ENCODE measurements at regions not wholly inside any gene's neighbourhood (a gene's known extent, or its start where the extent isn't known, plus 50 kb on each side); places are given as distances from the start of the nearest gene placed in this dataset.

GRCh38 chr16:85187447-85187846 lies 75.2 kb upstream of the CIBAR2 start:
- peaks cover 5 to 12% of the 10 kb centered on the region in 2 donors for H3K9me3 ChIP-seq (ENCODE audit: control insufficient read depth in 1 of 2, low read length in 2 of 2)
- peaks cover 3 to 6% of the 10 kb centered on the region in 2 donors for H3K4me1 ChIP-seq (ENCODE audit: control insufficient read depth in 1 of 2, insufficient read depth in 2 of 2, low read length in 2 of 2)
- H3K36me3 ChIP-seq (ENCODE audit: control insufficient read depth in 1 of 2, insufficient read depth in 2 of 2, low read length in 2 of 2), result no peaks in the 10 kb centered on the region
- no peak overlapping the region for H3K27ac ChIP-seq (ENCODE audit: low read depth, low read length)
- H3K27me3 ChIP-seq (ENCODE audit: control insufficient read depth in 1 of 2, insufficient read depth in 2 of 2, low read length in 2 of 2), result no peaks in the 10 kb centered on the region
- no peak overlapping the region for H3K9ac ChIP-seq (ENCODE audit: low read depth in 1 of 2, low read length in 2 of 2)
- no peak overlapping the region for H3K4me3 ChIP-seq (ENCODE audit: low read depth in 1 of 2, low read length in 2 of 2)

GRCh38 chr16:85187886-85188285 lies 75.6 kb upstream of the CIBAR2 start:
- H3K27ac ChIP-seq (ENCODE audit: low read depth, low read length), result no peak overlapping the region
- no peaks in the 10 kb centered on the region for H3K36me3 ChIP-seq (ENCODE audit: control insufficient read depth in 1 of 2, insufficient read depth in 2 of 2, low read length in 2 of 2)
- H3K9ac ChIP-seq (ENCODE audit: low read depth in 1 of 2, low read length in 2 of 2), result no peak overlapping the region
- peaks cover 3 to 6% of the 10 kb centered on the region in 2 donors for H3K4me1 ChIP-seq (ENCODE audit: control insufficient read depth in 1 of 2, insufficient read depth in 2 of 2, low read length in 2 of 2)
- peaks cover 5 to 12% of the 10 kb centered on the region in 2 donors for H3K9me3 ChIP-seq (ENCODE audit: control insufficient read depth in 1 of 2, low read length in 2 of 2)
- no peak overlapping the region for H3K4me3 ChIP-seq (ENCODE audit: low read depth in 1 of 2, low read length in 2 of 2)
- H3K27me3 ChIP-seq (ENCODE audit: control insufficient read depth in 1 of 2, insufficient read depth in 2 of 2, low read length in 2 of 2), result no peaks in the 10 kb centered on the region

GRCh38 chr16:85188822-85189672 lies 76.8 kb upstream of the CIBAR2 start:
- no peak overlapping the region for H3K9ac ChIP-seq (ENCODE audit: low read depth in 1 of 2, low read length in 2 of 2)
- peaks cover 4 to 9% of the 10 kb centered on the region in 2 donors for H3K9me3 ChIP-seq (ENCODE audit: control insufficient read depth in 1 of 2, low read length in 2 of 2)
- no peaks in the 10 kb centered on the region for H3K36me3 ChIP-seq (ENCODE audit: control insufficient read depth in 1 of 2, insufficient read depth in 2 of 2, low read length in 2 of 2)
- peaks cover 3 to 6% of the 10 kb centered on the region in 2 donors for H3K4me1 ChIP-seq (ENCODE audit: control insufficient read depth in 1 of 2, insufficient read depth in 2 of 2, low read length in 2 of 2)
- H3K27ac ChIP-seq (ENCODE audit: low read depth, low read length), result no peak overlapping the region
- no peak overlapping the region for H3K4me3 ChIP-seq (ENCODE audit: low read depth in 1 of 2, low read length in 2 of 2)
- no peaks in the 10 kb centered on the region for H3K27me3 ChIP-seq (ENCODE audit: control insufficient read depth in 1 of 2, insufficient read depth in 2 of 2, low read length in 2 of 2)

GRCh38 chr16:85190572-85190971 lies 78.3 kb upstream of the CIBAR2 start:
- Histone ChIP-seq H3K9me3 (ENCODE audit: control insufficient read depth in 1 of 2, low read length in 2 of 2) (no peaks in the 10 kb centered on the region), H3K4me1 (ENCODE audit: control insufficient read depth in 1 of 2, insufficient read depth in 2 of 2, low read length in 2 of 2) (peaks cover 3 to 6% of the 10 kb centered on the region in 2 donors), H3K27me3 (ENCODE audit: control insufficient read depth in 1 of 2, insufficient read depth in 2 of 2, low read length in 2 of 2) (no peaks in the 10 kb centered on the region), H3K9ac (ENCODE audit: low read depth in 1 of 2, low read length in 2 of 2) (no peak overlapping the region), H3K36me3 (ENCODE audit: control insufficient read depth in 1 of 2, insufficient read depth in 2 of 2, low read length in 2 of 2) (no peaks in the 10 kb centered on the region), H3K4me3 (ENCODE audit: low read depth in 1 of 2, low read length in 2 of 2) (no peak overlapping the region), H3K27ac (ENCODE audit: low read depth, low read length) (no peak overlapping the region)

- H3K9ac ChIP-seq (ENCODE audit: low read depth in 1 of 2, low read length in 2 of 2), result no peak overlapping the region
- H3K36me3 ChIP-seq (ENCODE audit: control insufficient read depth in 1 of 2, insufficient read depth in 2 of 2, low read length in 2 of 2), result no peaks in the 10 kb centered on the region
- no peak overlapping the region for H3K4me3 ChIP-seq (ENCODE audit: low read depth in 1 of 2, low read length in 2 of 2)
- no peaks in the 10 kb centered on the region for H3K27me3 ChIP-seq (ENCODE audit: control insufficient read depth in 1 of 2, insufficient read depth in 2 of 2, low read length in 2 of 2)
- peaks cover 7 to 11% of the 10 kb centered on the region in 2 donors for H3K4me1 ChIP-seq (ENCODE audit: control insufficient read depth in 1 of 2, insufficient read depth in 2 of 2, low read length in 2 of 2)
- no peaks in the 10 kb centered on the region for H3K9me3 ChIP-seq (ENCODE audit: control insufficient read depth in 1 of 2, low read length in 2 of 2)
- H3K27ac ChIP-seq (ENCODE audit: low read depth, low read length), result no peak overlapping the region
Measured at GRCh38 chr16:85191341-85191965, 79.2 kb upstream of the CIBAR2 start.

GRCh38 chr16:85192238-85193114 lies 80.2 kb upstream of the CIBAR2 start:
- Histone ChIP-seq H3K9ac (ENCODE audit: low read depth in 1 of 2, low read length in 2 of 2) (no peak overlapping the region), H3K27me3 (ENCODE audit: control insufficient read depth in 1 of 2, insufficient read depth in 2 of 2, low read length in 2 of 2) (no peaks in the 10 kb centered on the region), H3K36me3 (ENCODE audit: control insufficient read depth in 1 of 2, insufficient read depth in 2 of 2, low read length in 2 of 2) (no peaks in the 10 kb centered on the region), H3K9me3 (ENCODE audit: control insufficient read depth in 1 of 2, low read length in 2 of 2) (no peaks in the 10 kb centered on the region), H3K4me1 (ENCODE audit: control insufficient read depth in 1 of 2, insufficient read depth in 2 of 2, low read length in 2 of 2) (peaks cover 15 to 19% of the 10 kb centered on the region in 2 donors), H3K4me3 (ENCODE audit: low read depth in 1 of 2, low read length in 2 of 2) (no peak overlapping the region), H3K27ac (ENCODE audit: low read depth, low read length) (no peak overlapping the region)

- Histone ChIP-seq H3K36me3 (ENCODE audit: control insufficient read depth in 1 of 2, insufficient read depth in 2 of 2, low read length in 2 of 2) (no peaks in the 10 kb centered on the region), H3K9me3 (ENCODE audit: control insufficient read depth in 1 of 2, low read length in 2 of 2) (no peaks in the 10 kb centered on the region), H3K27me3 (ENCODE audit: control insufficient read depth in 1 of 2, insufficient read depth in 2 of 2, low read length in 2 of 2) (no peaks in the 10 kb centered on the region), H3K4me3 (ENCODE audit: low read depth in 1 of 2, low read length in 2 of 2) (no peak overlapping the region), H3K9ac (ENCODE audit: low read depth in 1 of 2, low read length in 2 of 2) (no peak overlapping the region), H3K4me1 (ENCODE audit: control insufficient read depth in 1 of 2, insufficient read depth in 2 of 2, low read length in 2 of 2) (peaks cover 21 to 23% of the 10 kb centered on the region in 2 donors), H3K27ac (ENCODE audit: low read depth, low read length) (no peak overlapping the region)
Measured at GRCh38 chr16:85193115-85193493, 80.8 kb upstream of the CIBAR2 start.

GRCh38 chr16:85193876-85194275 lies 81.6 kb upstream of the CIBAR2 start:
- peaks cover 22 to 23% of the 10 kb centered on the region in 2 donors for H3K4me1 ChIP-seq (ENCODE audit: control insufficient read depth in 1 of 2, insufficient read depth in 2 of 2, low read length in 2 of 2)
- H3K9me3 ChIP-seq (ENCODE audit: control insufficient read depth in 1 of 2, low read length in 2 of 2), result no peaks in the 10 kb centered on the region
- H3K9ac ChIP-seq (ENCODE audit: low read depth in 1 of 2, low read length in 2 of 2), result no peak overlapping the region
- H3K36me3 ChIP-seq (ENCODE audit: control insufficient read depth in 1 of 2, insufficient read depth in 2 of 2, low read length in 2 of 2), result no peaks in the 10 kb centered on the region
- H3K27ac ChIP-seq (ENCODE audit: low read depth, low read length), result no peak overlapping the region
- no peak overlapping the region for H3K4me3 ChIP-seq (ENCODE audit: low read depth in 1 of 2, low read length in 2 of 2)
- H3K27me3 ChIP-seq (ENCODE audit: control insufficient read depth in 1 of 2, insufficient read depth in 2 of 2, low read length in 2 of 2), result no peaks in the 10 kb centered on the region

GRCh38 chr16:85194307-85195270 lies 82.3 kb upstream of the CIBAR2 start:
- H3K4me1 ChIP-seq (ENCODE audit: control insufficient read depth in 1 of 2, insufficient read depth in 2 of 2, low read length in 2 of 2), result peaks cover 17 to 21% of the 10 kb centered on the region in 2 donors
- H3K4me3 ChIP-seq (ENCODE audit: low read depth in 1 of 2, low read length in 2 of 2), result no peak overlapping the region
- H3K27ac ChIP-seq (ENCODE audit: low read depth, low read length), result no peak overlapping the region
- no peaks in the 10 kb centered on the region for H3K9me3 ChIP-seq (ENCODE audit: control insufficient read depth in 1 of 2, low read length in 2 of 2)
- H3K36me3 ChIP-seq (ENCODE audit: control insufficient read depth in 1 of 2, insufficient read depth in 2 of 2, low read length in 2 of 2), result no peaks in the 10 kb centered on the region
- H3K9ac ChIP-seq (ENCODE audit: low read depth in 1 of 2, low read length in 2 of 2), result no peak overlapping the region
- no peaks in the 10 kb centered on the region for H3K27me3 ChIP-seq (ENCODE audit: control insufficient read depth in 1 of 2, insufficient read depth in 2 of 2, low read length in 2 of 2)

All from duodenal mucosa (tissue), 2 donors.